ENCODE measurements at regions not wholly inside any gene's neighbourhood (a gene's known extent, or its start where the extent isn't known, plus 50 kb on each side); places are given as distances from the start of the nearest gene placed in this dataset.

- Mint-ChIP-seq H3K27ac (no peak overlapping the region), H3K9me3 (peaks cover 8% of the 10 kb centered on the region), H3K36me3 (ENCODE audit: low read depth) (no peaks in the 10 kb centered on the region), H3K27me3 (ENCODE audit: low read depth, poor library complexity) (peaks cover 4% of the 10 kb centered on the region), H3K4me3 (no peak overlapping the region), H3K4me1 (no peaks in the 10 kb centered on the region)
- no peak for DNase-seq
- no peak for TF ChIP-seq CTCF (IDR thresholded peaks at IDR 0.05)
These were observed 583.5 kb downstream of the DOK5 start for GRCh38 chr20:55058938-55059337.

GRCh38 chr20:55057779-55058415 is 582.5 kb downstream of the DOK5 start:
- peaks cover 4% of the 10 kb centered on the region for H3K27me3 Mint-ChIP-seq (ENCODE audit: low read depth, poor library complexity)
- no peaks in the 10 kb centered on the region for H3K36me3 Mint-ChIP-seq (ENCODE audit: low read depth)
- H3K4me1 Mint-ChIP-seq, result no peaks in the 10 kb centered on the region
- no peak overlapping the region for H3K27ac Mint-ChIP-seq
- TF ChIP-seq CTCF (IDR thresholded peaks at IDR 0.05), result peak; percentile 38
- DNase-seq, result no peak
- no peaks in the 10 kb centered on the region for H3K9me3 Mint-ChIP-seq
- no peak overlapping the region for H3K4me3 Mint-ChIP-seq

- Mint-ChIP-seq H3K4me3 (no peak overlapping the region), H3K36me3 (ENCODE audit: low read depth) (no peaks in the 10 kb centered on the region), H3K27ac (no peak overlapping the region), H3K9me3 (no peaks in the 10 kb centered on the region), H3K4me1 (no peaks in the 10 kb centered on the region), H3K27me3 (ENCODE audit: low read depth, poor library complexity) (peaks cover 4% of the 10 kb centered on the region)
- no peak for DNase-seq
- TF ChIP-seq CTCF (IDR thresholded peaks at IDR 0.05), result no peak
These were observed 579.1 kb downstream of the DOK5 start for GRCh38 chr20:55054453-55054852.

- no peaks in the 10 kb centered on the region for H3K36me3 Mint-ChIP-seq (ENCODE audit: low read depth)
- DNase-seq, result no peak
- no peak overlapping the region for H3K27ac Mint-ChIP-seq
- no peaks in the 10 kb centered on the region for H3K4me1 Mint-ChIP-seq
- no peaks in the 10 kb centered on the region for H3K9me3 Mint-ChIP-seq
- H3K4me3 Mint-ChIP-seq, result no peak overlapping the region
- H3K27me3 Mint-ChIP-seq (ENCODE audit: low read depth, poor library complexity), result peaks cover 4% of the 10 kb centered on the region
- no peak for TF ChIP-seq CTCF (IDR thresholded peaks at IDR 0.05)
These were observed 578.0 kb downstream of the DOK5 start for GRCh38 chr20:55053389-55053788.

- no peak overlapping the region for H3K27ac Mint-ChIP-seq
- H3K9me3 Mint-ChIP-seq, result no peaks in the 10 kb centered on the region
- no peak overlapping the region for H3K4me3 Mint-ChIP-seq
- peaks cover 4% of the 10 kb centered on the region for H3K27me3 Mint-ChIP-seq (ENCODE audit: low read depth, poor library complexity)
- no peaks in the 10 kb centered on the region for H3K4me1 Mint-ChIP-seq
- no peak for TF ChIP-seq CTCF (IDR thresholded peaks at IDR 0.05)
- DNase-seq, result no peak
- no peaks in the 10 kb centered on the region for H3K36me3 Mint-ChIP-seq (ENCODE audit: low read depth)
These were observed 577.1 kb downstream of the DOK5 start for GRCh38 chr20:55052459-55052858.

- TF ChIP-seq CTCF (IDR thresholded peaks at IDR 0.05), result no peak
- no peaks in the 10 kb centered on the region for H3K36me3 Mint-ChIP-seq (ENCODE audit: low read depth)
- H3K4me1 Mint-ChIP-seq, result no peaks in the 10 kb centered on the region
- peaks cover 3% of the 10 kb centered on the region for H3K27me3 Mint-ChIP-seq (ENCODE audit: low read depth, poor library complexity)
- H3K27ac Mint-ChIP-seq, result no peak overlapping the region
- H3K4me3 Mint-ChIP-seq, result no peak overlapping the region
- H3K9me3 Mint-ChIP-seq, result no peaks in the 10 kb centered on the region
- no peak for DNase-seq
These were observed 563.3 kb downstream of the DOK5 start for GRCh38 chr20:55038684-55039083.
